Ishikawa (cell line): ENCODE measurements at regions not wholly inside any gene's neighbourhood (a gene's known extent, or its start where the extent isn't known, plus 50 kb on each side); places are given as distances from the start of the nearest gene placed in this dataset.
A peak's percentile ranks its signal among the peaks of the same experiment; 100 is the strongest.

Experiments used
- CEBPB ChIP-seq: IDR thresholded peaks from 2 replicates; pipeline ENCODE4 v1.6.1; 2012
- CREB1 ChIP-seq: IDR thresholded peaks from 2 replicates; pipeline ENCODE4 v1.6.1; 2012; ENCODE audit warnings: low read depth
- EGR1 ChIP-seq: IDR thresholded peaks from 2 replicates; pipeline ENCODE4 v1.6.1; 2012
- EP300 ChIP-seq: IDR thresholded peaks from 2 replicates; pipeline ENCODE4 v1.6.1; 2012; ENCODE audit warnings: borderline replicate concordance
- FOXM1 ChIP-seq: IDR thresholded peaks from 2 replicates; pipeline ENCODE4 v1.6.1; 2012; ENCODE audit warnings: low read depth, borderline replicate concordance
- MAX ChIP-seq: IDR thresholded peaks from 2 replicates; pipeline ENCODE4 v1.6.1; 2012
- NFIC ChIP-seq: IDR thresholded peaks from 2 replicates; pipeline ENCODE4 v1.6.1; 2012
- RAD21 ChIP-seq: IDR thresholded peaks from 2 replicates; pipeline ENCODE4 v1.6.1; 2012; ENCODE audit warnings: low read depth
- REST ChIP-seq: IDR thresholded peaks from 2 replicates; pipeline ENCODE4 v1.6.1; 2012; ENCODE audit warnings: low read depth, mild to moderate bottlenecking
- TAF1 ChIP-seq: IDR thresholded peaks from 2 replicates; pipeline ENCODE4 v1.6.1; 2012; ENCODE audit warnings: low read depth, mild to moderate bottlenecking
- TCF12 ChIP-seq: IDR thresholded peaks from 2 replicates; pipeline ENCODE4 v1.6.1; 2012; ENCODE audit warnings: low read depth
- TEAD4 ChIP-seq: IDR thresholded peaks from 2 replicates; pipeline ENCODE4 v1.6.1; 2012
- YY1 ChIP-seq: IDR thresholded peaks from 2 replicates; pipeline ENCODE4 v1.6.1; 2012; ENCODE audit warnings: low read depth
- ZBTB7A ChIP-seq: IDR thresholded peaks from 2 replicates; pipeline ENCODE4 v1.6.1; 2012; ENCODE audit warnings: low read depth
- TF ChIP-seq, protein P1 (sequence below): IDR thresholded peaks from 2 replicates; pipeline ENCODE4 v1.6.1; 2012

DNA sequence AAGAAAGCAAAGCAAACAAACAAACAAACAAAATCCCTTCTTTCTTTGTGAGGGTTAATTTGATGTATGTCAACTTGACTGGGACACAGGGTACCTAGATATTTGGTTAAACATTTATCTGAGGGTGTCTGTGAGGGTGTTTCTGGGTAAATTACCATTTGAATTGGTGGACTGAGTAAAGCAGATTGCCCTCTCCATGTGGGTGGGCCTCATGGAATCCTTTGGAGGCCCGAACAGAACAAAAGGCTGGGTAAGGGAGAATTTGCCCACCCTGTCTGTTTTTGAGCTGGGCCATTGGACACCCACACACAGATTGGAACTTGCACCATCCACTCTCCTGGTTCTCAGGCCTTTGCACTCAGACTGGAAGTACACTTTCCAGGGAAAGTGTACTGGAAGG lies 628.8 kb upstream of the CITED2 start:
- no peak for TF ChIP-seq TAF1
- TF ChIP-seq YY1, result no peak

DNA sequence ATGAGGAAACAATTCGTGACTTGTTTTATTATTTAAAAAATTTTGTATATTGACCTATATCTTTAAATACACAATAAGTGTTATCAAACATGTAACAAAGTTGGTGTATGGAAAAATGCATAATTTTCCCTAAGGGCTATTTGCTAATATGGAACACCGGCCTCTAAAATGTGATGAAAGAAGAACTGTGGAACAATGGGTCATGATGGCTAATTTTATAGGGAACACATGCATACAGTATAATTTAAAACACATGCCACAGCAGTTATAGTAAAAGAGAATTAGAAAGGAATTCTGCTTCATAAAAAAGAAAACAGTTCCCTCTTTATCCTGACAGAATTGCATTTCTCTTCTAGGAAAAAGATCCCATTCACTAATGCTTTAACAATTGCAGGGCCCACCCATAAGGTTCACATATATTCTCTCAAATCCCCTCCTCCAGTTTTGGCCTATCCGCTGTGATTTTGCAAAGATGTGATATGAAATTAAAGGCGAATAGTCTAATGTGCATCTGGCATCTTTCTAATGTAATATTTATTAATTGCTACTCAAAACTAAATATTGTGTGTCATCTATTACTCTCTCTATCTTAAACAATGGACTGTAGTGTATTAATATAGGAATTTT lies 628.1 kb upstream of the CITED2 start:
- TF ChIP-seq CEBPB, result no peak
- no peak for TF ChIP-seq EP300
- no peak for TF ChIP-seq ZBTB7A
- TF ChIP-seq EGR1, result no peak
- TF ChIP-seq MAX, result no peak
- TF ChIP-seq TEAD4, result no peak
- no peak for TF ChIP-seq NFIC
- TF ChIP-seq, protein P1, sequence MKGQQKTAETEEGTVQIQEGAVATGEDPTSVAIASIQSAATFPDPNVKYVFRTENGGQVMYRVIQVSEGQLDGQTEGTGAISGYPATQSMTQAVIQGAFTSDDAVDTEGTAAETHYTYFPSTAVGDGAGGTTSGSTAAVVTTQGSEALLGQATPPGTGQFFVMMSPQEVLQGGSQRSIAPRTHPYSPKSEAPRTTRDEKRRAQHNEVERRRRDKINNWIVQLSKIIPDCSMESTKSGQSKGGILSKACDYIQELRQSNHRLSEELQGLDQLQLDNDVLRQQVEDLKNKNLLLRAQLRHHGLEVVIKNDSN, result no peak
- TF ChIP-seq RAD21, result no peak
- no peak for TF ChIP-seq CREB1
- no peak for TF ChIP-seq REST
- TF ChIP-seq YY1, result no peak
- no peak for TF ChIP-seq TAF1
- TF ChIP-seq TCF12, result no peak
- TF ChIP-seq FOXM1, result no peak

GRCh38 chr6:140001821-140002341 lies 627.4 kb upstream of the CITED2 start:
- TF ChIP-seq CEBPB, result no peak
- TF ChIP-seq RAD21, result no peak
- no peak for TF ChIP-seq REST
- TF ChIP-seq MAX, result no peak
- TF ChIP-seq NFIC, result no peak
- TF ChIP-seq YY1, result no peak
- no peak for TF ChIP-seq TCF12
- TF ChIP-seq EP300, result no peak
- no peak for TF ChIP-seq CREB1
- TF ChIP-seq FOXM1, result no peak

DNA sequence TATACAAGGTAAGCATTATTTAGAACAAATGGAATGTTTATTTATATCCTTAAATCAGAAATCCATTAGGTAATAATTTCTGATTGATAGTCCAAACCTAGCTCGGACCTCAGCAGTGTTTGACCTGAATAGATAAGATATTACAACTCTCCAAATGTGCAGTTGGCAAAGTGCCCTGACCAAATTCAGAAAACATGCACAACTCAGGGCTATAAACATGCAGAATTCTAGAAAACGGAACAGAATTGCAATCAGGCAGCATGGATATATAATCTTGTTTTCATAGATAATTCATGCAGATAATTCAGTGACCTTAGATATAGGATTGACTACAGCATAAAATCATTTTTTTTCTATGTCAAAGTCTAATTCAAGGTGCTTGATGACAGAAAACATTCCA lies 626.6 kb upstream of the CITED2 start:
- no peak for TF ChIP-seq CREB1

- no peak for TF ChIP-seq EP300
- TF ChIP-seq NFIC, result no peak
- no peak for TF ChIP-seq REST
- no peak for TF ChIP-seq EGR1
- TF ChIP-seq, protein P1, result no peak
- TF ChIP-seq ZBTB7A, result no peak
- TF ChIP-seq TCF12, result no peak
- TF ChIP-seq TEAD4, result peak; percentile 56
- TF ChIP-seq RAD21, result peak; percentile 78
Measured at GRCh38 chr6:139996253-139996834, 621.9 kb upstream of the CITED2 start.
